Endothelial cell of umbilical vein (primary cell): ENCODE measurements at regions not wholly inside any gene's neighbourhood (a gene's known extent, or its start where the extent isn't known, plus 50 kb on each side); places are given as distances from the start of the nearest gene placed in this dataset.

Source experiments
- BruUV-seq: library from RNA; stranded (reverse); fragments of 400-500 nt; replicated peaks from 2 replicates; lab custom pipeline; 2021; lab: Mats Ljungman, UMichigan
- CTCF ChIA-PET: fragments of 300-600, 350-600 bp; sonication (Branson Sonifier 250); formaldehyde crosslinking; loops from one replicate; lab custom pipeline; 2021; ENCODE audit warnings: antibody characterized with exemption, inconsistent platforms; lab: Charles Lee
- POLR2A ChIA-PET: fragments of 300-600, 350-600 bp; sonication (Branson Sonifier 250); formaldehyde crosslinking; loops from one replicate; lab custom pipeline; 2021; ENCODE audit warnings: antibody characterized with exemption, inconsistent platforms; lab: Charles Lee
- DNase-seq: peaks from one replicate; pipeline ENCODE4 v3.0.0-alpha.2; 2011; ENCODE audit warnings: low read depth, low spot score
- FAIRE-seq: peaks from 2 replicates; lab custom pipeline; 2011; peaks lifted over from hg19 to GRCh38; lab: Jason Lieb, UNC
- H2AFZ ChIP-seq: 2 replicates; pipeline ENCODE4 v1.6.0; 2012; ENCODE audit warnings: low read depth, low read length, control low read depth, inconsistent platforms
- H3K27ac ChIP-seq: 2 replicates; pipeline ENCODE4 v1.5.1; 2011; ENCODE audit warnings: low read depth, mild to moderate bottlenecking, control low read depth, low read length, moderate library complexity; ENCODE audit not compliant: insufficient read depth
- H3K27me3 ChIP-seq, 2 experiments: 2 replicates each; pipeline versions ENCODE4 v1.6.0 to v1.6.1; 2011; ENCODE audit warnings: low read length in 2 of 2, mixed read lengths in 1 of 2; ENCODE audit not compliant: control insufficient read depth in 2 of 2, insufficient read depth in 2 of 2
- H3K36me3 ChIP-seq, 2 experiments: 2 replicates in 1 of 2; 3 replicates in 1 of 2; pipeline ENCODE4 v1.5.1; 2011; ENCODE audit warnings: low read length in 2 of 2, mild to moderate bottlenecking in 1 of 2, moderate library complexity in 1 of 2; ENCODE audit not compliant: control insufficient read depth in 2 of 2, insufficient read depth in 2 of 2; ENCODE audit errors: extremely low read depth in 1 of 2
- H3K4me1 ChIP-seq: 3 replicates; pipeline ENCODE4 v1.5.1; 2011; ENCODE audit warnings: mild to moderate bottlenecking, low read length; ENCODE audit not compliant: control insufficient read depth, insufficient read depth; ENCODE audit errors: extremely low read depth
- H3K4me2 ChIP-seq: 2 replicates; pipeline ENCODE4 v1.6.1; 2011; ENCODE audit warnings: low read length, control low read depth, mixed read lengths; ENCODE audit not compliant: insufficient read depth
- H3K4me3 ChIP-seq, 3 experiments: fragments of 200-600 bp in 1 of 3; sonication (generic), shearing (Covaris generic) in 1 of 3; replicated peaks in 1 of 3; 2 replicates each; pipeline ENCODE4 v1.5.1; 2011 to 2016; ENCODE audit warnings: control low read depth in 3 of 3, low read length in 3 of 3, mild to moderate bottlenecking in 2 of 3, inconsistent platforms in 1 of 3, low read depth in 1 of 3, moderate library complexity in 1 of 3; ENCODE audit not compliant: insufficient read depth in 1 of 3
- H3K79me2 ChIP-seq: 2 replicates; pipeline ENCODE4 v1.6.0; 2012; ENCODE audit warnings: low read length, inconsistent platforms; ENCODE audit not compliant: control insufficient read depth, insufficient read depth
- H3K9ac ChIP-seq: replicated peaks from 2 replicates; pipeline ENCODE3; 2011; ENCODE audit warnings: low read length, control low read depth; ENCODE audit not compliant: insufficient read depth; ENCODE audit errors: extremely low read depth
- H3K9me1 ChIP-seq: replicated peaks from 3 replicates; pipeline ENCODE4 v1.6.0; 2011; ENCODE audit warnings: mild to moderate bottlenecking, low read length; ENCODE audit not compliant: control insufficient read depth, insufficient read depth; ENCODE audit errors: extremely low read depth
- H3K9me3 ChIP-seq: replicated peaks from 2 replicates; pipeline ENCODE4 v1.5.1; 2012; ENCODE audit warnings: low read length, inconsistent platforms; ENCODE audit not compliant: control insufficient read depth, insufficient read depth
- H4K20me1 ChIP-seq: replicated peaks from 2 replicates; pipeline ENCODE3; 2011; ENCODE audit warnings: mild to moderate bottlenecking, low read length; ENCODE audit not compliant: control insufficient read depth, insufficient read depth; ENCODE audit errors: extremely low read depth
- EZH2 ChIP-seq: IDR thresholded peaks from 2 replicates; pipeline ENCODE4 v1.6.1; 2012; ENCODE audit warnings: borderline replicate concordance, low read depth, mild to moderate bottlenecking, moderate library complexity, low read length, inconsistent platforms; ENCODE audit not compliant: severe bottlenecking
- FOS ChIP-seq: IDR thresholded peaks from 2 replicates; pipeline ENCODE4 v1.6.1; 2011; ENCODE audit warnings: mild to moderate bottlenecking, low read length, moderate library complexity, borderline replicate concordance; ENCODE audit not compliant: insufficient read depth
- GATA2 ChIP-seq: IDR thresholded peaks from 2 replicates; pipeline ENCODE4 v1.7.0; 2011; ENCODE audit warnings: low read depth, mild to moderate bottlenecking, moderate library complexity, mixed read lengths, low read length; ENCODE audit not compliant: insufficient read length, insufficient read depth
- JUN ChIP-seq: IDR thresholded peaks from 2 replicates; pipeline ENCODE4 v1.6.1; 2011; ENCODE audit warnings: borderline replicate concordance, low read depth; ENCODE audit not compliant: insufficient read length, insufficient read depth
- MYC ChIP-seq: IDR thresholded peaks from one replicate; pipeline ENCODE4 v1.6.1; 2011; ENCODE audit warnings: mild to moderate bottlenecking, low read depth, low read length
- POLR2A ChIP-seq: IDR thresholded peaks from 2 replicates; pipeline ENCODE4 v1.6.1; 2012; ENCODE audit warnings: low read depth, mild to moderate bottlenecking, control low read depth, low read length
- POLR2AphosphoS5 ChIP-seq: IDR thresholded peaks from 2 replicates; pipeline ENCODE4 v1.6.1; 2012; ENCODE audit warnings: low read depth, mild to moderate bottlenecking, control low read depth, low read length, moderate library complexity; ENCODE audit not compliant: insufficient read depth
- dilution Hi-C: fragments of 300-500 bp; cut with MboI; formaldehyde crosslinking; loops from one replicate; pipeline ENCODE4 v1.15.0; 2019; ENCODE audit warnings: low sequenced_read_pairs; ENCODE audit not compliant: extremely low pct_ligation_motif_present
- intact Hi-C: fragments of 100-400 bp; cut with micrococcal nuclease; formaldehyde crosslinking; loops from one replicate; pipeline ENCODE4 v1.10.0; 2022
- TF ChIP-seq, protein P1 (sequence below), 2 donors: IDR thresholded peaks; 1 replicate in 1 of 2; 2 replicates in 1 of 2; pipeline ENCODE4 v1.5.1; 2011; ENCODE audit warnings: low read length in 2 of 2, mild to moderate bottlenecking in 2 of 2, moderate library complexity in 2 of 2, control low read depth in 1 of 2, inconsistent platforms in 1 of 2, low read depth in 1 of 2; ENCODE audit not compliant: insufficient read depth in 1 of 2; ENCODE audit errors: extremely low read depth in 1 of 2
- TF ChIP-seq, protein P2 (sequence below): IDR thresholded peaks from 2 replicates; pipeline ENCODE4 v1.6.1; 2011; ENCODE audit not compliant: insufficient read depth, insufficient read length

DNA sequence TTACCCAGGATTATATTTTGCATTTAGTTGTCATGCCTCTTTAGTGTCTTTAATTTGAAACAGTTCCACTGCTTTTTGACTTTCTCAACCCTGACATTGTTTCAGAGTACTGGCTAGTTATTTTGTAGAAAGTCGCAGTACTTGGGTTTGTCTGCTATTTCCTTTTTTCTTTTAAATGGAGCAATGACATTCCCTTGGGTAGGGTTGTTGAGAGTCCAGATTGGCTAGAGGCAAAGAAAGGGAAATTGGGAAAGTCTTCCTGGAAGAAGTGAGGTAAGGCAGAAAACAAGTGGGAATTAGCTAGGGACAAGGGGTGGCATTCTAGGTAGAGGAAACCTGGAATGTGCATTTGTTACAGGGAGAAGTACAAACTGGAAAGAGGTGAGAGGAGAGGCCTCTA is 245.9 kb downstream of the EMP1 start:
- dilution Hi-C loops (no loop called here), intact Hi-C loops (no loop called here)
- no TSS peak for BruUV-seq

More for the DNA sequence above, 245.9 kb downstream of the EMP1 start:
- Histone ChIP-seq H3K9me1 (no peaks in the 10 kb centered on the region), H2AFZ (no peak overlapping the region), H3K4me2 (no peak overlapping the region), H3K4me3 (no peak overlapping the region), H3K4me1 (no peaks in the 10 kb centered on the region), H3K27ac (no peak overlapping the region), H4K20me1 (no peaks in the 10 kb centered on the region), H3K36me3 (no peaks in the 10 kb centered on the region), H3K27me3 (no peaks in the 10 kb centered on the region), H3K79me2 (no peaks in the 10 kb centered on the region), H3K9ac (no peak overlapping the region), H3K9me3 (no peaks in the 10 kb centered on the region)
- POLR2A ChIA-PET = no interaction called here
- CTCF ChIA-PET = no interaction called here
- DNase-seq (no peak), FAIRE-seq (no peak)
- TF ChIP-seq JUN (no peak), MYC (no peak), GATA2 (no peak), EZH2 (no peak), POLR2A (no peak), POLR2AphosphoS5 (no peak), FOS (no peak)
- TF ChIP-seq, protein P1, sequence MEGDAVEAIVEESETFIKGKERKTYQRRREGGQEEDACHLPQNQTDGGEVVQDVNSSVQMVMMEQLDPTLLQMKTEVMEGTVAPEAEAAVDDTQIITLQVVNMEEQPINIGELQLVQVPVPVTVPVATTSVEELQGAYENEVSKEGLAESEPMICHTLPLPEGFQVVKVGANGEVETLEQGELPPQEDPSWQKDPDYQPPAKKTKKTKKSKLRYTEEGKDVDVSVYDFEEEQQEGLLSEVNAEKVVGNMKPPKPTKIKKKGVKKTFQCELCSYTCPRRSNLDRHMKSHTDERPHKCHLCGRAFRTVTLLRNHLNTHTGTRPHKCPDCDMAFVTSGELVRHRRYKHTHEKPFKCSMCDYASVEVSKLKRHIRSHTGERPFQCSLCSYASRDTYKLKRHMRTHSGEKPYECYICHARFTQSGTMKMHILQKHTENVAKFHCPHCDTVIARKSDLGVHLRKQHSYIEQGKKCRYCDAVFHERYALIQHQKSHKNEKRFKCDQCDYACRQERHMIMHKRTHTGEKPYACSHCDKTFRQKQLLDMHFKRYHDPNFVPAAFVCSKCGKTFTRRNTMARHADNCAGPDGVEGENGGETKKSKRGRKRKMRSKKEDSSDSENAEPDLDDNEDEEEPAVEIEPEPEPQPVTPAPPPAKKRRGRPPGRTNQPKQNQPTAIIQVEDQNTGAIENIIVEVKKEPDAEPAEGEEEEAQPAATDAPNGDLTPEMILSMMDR (IDR thresholded peaks at IDR 0.05; ENCODE audit: extremely low read depth in 1 of 2, insufficient read depth in 1 of 2, low read depth in 1 of 2, low read length in 2 of 2) = no peak
- TF ChIP-seq, protein P2, sequence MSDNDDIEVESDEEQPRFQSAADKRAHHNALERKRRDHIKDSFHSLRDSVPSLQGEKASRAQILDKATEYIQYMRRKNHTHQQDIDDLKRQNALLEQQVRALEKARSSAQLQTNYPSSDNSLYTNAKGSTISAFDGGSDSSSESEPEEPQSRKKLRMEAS = no peak
